Esophagus squamous epithelium (tissue), 4 donors: ENCODE measurements at regions not wholly inside any gene's neighbourhood (a gene's known extent, or its start where the extent isn't known, plus 50 kb on each side); places are given as distances from the start of the nearest gene placed in this dataset.

ENCODE experiments used
- CTCF ChIP-seq, 6 experiments: fragments of 450-650 bp in 4 of 6; fragments of 200-600 bp in 2 of 6; sonication (generic) in 2 of 6; IDR thresholded peaks; one replicate each; pipeline ENCODE4 v1.5.1; 2016 to 2019; ENCODE audit warnings: antibody characterized with exemption in 6 of 6, mild to moderate bottlenecking in 4 of 6, moderate library complexity in 4 of 6
- POLR2A ChIP-seq, 4 donors: fragments of 450-650 bp; IDR thresholded peaks; one replicate each; pipeline ENCODE4 v1.6.1; 2017; ENCODE audit warnings: antibody characterized with exemption in 4 of 4, mild to moderate bottlenecking in 4 of 4, moderate library complexity in 3 of 4

GRCh38 chr3:6097021-6097420 lies 763.9 kb upstream of the GRM7 start:
- TF ChIP-seq CTCF (IDR thresholded peaks at IDR 0.05), result no peak
- no peak for TF ChIP-seq POLR2A (IDR thresholded peaks at IDR 0.05)
